ENCODE measurements at regions not wholly inside any gene's neighbourhood (a gene's known extent, or its start where the extent isn't known, plus 50 kb on each side); places are given as distances from the start of the nearest gene placed in this dataset.

DNA sequence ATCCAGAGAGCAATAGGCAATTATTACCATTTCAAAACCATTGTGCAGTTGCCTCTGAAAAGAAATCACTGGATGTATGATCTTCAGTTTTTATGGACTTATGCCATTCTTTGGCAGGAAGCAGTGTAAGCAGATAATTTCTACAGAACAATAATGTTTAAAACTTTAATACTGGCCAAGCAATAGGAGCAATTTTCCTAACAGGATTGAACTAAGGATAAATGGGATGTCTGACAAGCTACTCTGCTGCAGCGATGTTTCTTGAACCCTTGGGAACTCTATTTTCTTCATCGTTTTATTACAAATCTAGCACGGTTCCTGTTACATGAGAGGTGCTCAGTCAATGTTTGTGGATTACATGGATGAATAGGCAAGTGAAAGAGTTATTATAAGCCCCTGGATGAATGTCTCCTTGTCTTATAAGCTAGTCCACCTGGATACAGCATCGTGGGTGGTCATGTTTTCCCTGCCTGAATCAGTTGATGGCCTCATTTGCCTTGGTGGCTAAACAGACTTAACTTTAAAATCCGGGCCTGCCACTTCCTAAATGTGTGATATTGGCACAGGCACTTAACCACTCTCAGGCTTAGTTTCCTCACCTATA, 68.2 kb upstream of the MDM1 start:
- ATAC-seq: no peak
- TF ChIP-seq GLIS3 (CRISPR knock-in tag; IDR thresholded peaks at IDR 0.05) (no peak), ZNF8 (CRISPR knock-in tag; IDR thresholded peaks at IDR 0.05) (no peak), TOX (CRISPR knock-in tag; IDR thresholded peaks at IDR 0.05; ENCODE audit: borderline replicate concordance) (no peak), RARB (CRISPR knock-in tag; IDR thresholded peaks at IDR 0.05) (no peak), TCF4 (CRISPR knock-in tag; IDR thresholded peaks at IDR 0.05; ENCODE audit: borderline replicate concordance) (no peak), ISL1 (CRISPR knock-in tag; IDR thresholded peaks at IDR 0.05) (no peak), OSR1 (CRISPR knock-in tag; IDR thresholded peaks at IDR 0.05) (no peak), ZC3H10 (CRISPR knock-in tag; IDR thresholded peaks at IDR 0.05) (no peak), ARNTL (CRISPR knock-in tag; IDR thresholded peaks at IDR 0.05; ENCODE audit: borderline replicate concordance, low read depth) (no peak), ZNF565 (CRISPR knock-in tag; conservative IDR thresholded peaks at IDR 0.05; ENCODE audit: low read depth) (no peak), PPARA (CRISPR knock-in tag; IDR thresholded peaks at IDR 0.05; ENCODE audit: borderline replicate concordance) (no peak)
- TF ChIP-seq, protein P1, sequence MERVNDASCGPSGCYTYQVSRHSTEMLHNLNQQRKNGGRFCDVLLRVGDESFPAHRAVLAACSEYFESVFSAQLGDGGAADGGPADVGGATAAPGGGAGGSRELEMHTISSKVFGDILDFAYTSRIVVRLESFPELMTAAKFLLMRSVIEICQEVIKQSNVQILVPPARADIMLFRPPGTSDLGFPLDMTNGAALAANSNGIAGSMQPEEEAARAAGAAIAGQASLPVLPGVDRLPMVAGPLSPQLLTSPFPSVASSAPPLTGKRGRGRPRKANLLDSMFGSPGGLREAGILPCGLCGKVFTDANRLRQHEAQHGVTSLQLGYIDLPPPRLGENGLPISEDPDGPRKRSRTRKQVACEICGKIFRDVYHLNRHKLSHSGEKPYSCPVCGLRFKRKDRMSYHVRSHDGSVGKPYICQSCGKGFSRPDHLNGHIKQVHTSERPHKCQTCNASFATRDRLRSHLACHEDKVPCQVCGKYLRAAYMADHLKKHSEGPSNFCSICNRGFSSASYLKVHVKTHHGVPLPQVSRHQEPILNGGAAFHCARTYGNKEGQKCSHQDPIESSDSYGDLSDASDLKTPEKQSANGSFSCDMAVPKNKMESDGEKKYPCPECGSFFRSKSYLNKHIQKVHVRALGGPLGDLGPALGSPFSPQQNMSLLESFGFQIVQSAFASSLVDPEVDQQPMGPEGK (CRISPR knock-in tag; IDR thresholded peaks at IDR 0.05; ENCODE audit: borderline replicate concordance): no peak
- TF ChIP-seq, protein P2, sequence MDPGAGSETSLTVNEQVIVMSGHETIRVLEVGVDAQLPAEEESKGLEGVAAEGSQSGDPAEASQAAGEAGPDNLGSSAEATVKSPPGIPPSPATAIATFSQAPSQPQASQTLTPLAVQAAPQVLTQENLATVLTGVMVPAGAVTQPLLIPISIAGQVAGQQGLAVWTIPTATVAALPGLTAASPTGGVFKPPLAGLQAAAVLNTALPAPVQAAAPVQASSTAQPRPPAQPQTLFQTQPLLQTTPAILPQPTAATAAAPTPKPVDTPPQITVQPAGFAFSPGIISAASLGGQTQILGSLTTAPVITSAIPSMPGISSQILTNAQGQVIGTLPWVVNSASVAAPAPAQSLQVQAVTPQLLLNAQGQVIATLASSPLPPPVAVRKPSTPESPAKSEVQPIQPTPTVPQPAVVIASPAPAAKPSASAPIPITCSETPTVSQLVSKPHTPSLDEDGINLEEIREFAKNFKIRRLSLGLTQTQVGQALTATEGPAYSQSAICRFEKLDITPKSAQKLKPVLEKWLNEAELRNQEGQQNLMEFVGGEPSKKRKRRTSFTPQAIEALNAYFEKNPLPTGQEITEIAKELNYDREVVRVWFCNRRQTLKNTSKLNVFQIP (CRISPR knock-in tag; IDR thresholded peaks at IDR 0.05; ENCODE audit: borderline replicate concordance, low read depth): no peak
- TF ChIP-seq, protein P3, sequence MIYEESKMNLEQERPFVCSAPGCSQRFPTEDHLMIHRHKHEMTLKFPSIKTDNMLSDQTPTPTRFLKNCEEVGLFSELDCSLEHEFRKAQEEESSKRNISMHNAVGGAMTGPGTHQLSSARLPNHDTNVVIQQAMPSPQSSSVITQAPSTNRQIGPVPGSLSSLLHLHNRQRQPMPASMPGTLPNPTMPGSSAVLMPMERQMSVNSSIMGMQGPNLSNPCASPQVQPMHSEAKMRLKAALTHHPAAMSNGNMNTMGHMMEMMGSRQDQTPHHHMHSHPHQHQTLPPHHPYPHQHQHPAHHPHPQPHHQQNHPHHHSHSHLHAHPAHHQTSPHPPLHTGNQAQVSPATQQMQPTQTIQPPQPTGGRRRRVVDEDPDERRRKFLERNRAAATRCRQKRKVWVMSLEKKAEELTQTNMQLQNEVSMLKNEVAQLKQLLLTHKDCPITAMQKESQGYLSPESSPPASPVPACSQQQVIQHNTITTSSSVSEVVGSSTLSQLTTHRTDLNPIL (CRISPR knock-in tag; IDR thresholded peaks at IDR 0.05; ENCODE audit: low read depth): no peak

DNA sequence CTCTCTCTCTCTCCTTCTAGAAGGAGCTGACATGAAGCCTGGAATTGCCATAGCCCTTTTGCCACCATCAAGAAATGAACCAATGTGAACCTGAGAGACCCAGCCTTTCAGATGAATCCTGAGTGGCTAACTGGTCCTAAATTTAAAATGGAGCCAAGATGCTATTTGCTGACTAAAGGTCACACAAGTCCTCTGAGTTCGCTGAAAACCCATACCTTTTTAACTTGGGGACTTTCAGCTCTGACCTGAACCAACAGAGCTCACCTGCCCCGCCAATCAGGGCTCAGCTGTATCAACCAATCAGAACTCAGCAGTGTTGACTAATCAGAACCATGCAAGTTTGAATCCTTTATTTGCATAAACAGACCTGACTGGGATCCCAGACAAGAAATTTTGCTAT, 70.3 kb upstream of the MDM1 start:
- no peak for TF ChIP-seq TCF4 (CRISPR knock-in tag; IDR thresholded peaks at IDR 0.05; ENCODE audit: borderline replicate concordance)
- TF ChIP-seq, protein P4, sequence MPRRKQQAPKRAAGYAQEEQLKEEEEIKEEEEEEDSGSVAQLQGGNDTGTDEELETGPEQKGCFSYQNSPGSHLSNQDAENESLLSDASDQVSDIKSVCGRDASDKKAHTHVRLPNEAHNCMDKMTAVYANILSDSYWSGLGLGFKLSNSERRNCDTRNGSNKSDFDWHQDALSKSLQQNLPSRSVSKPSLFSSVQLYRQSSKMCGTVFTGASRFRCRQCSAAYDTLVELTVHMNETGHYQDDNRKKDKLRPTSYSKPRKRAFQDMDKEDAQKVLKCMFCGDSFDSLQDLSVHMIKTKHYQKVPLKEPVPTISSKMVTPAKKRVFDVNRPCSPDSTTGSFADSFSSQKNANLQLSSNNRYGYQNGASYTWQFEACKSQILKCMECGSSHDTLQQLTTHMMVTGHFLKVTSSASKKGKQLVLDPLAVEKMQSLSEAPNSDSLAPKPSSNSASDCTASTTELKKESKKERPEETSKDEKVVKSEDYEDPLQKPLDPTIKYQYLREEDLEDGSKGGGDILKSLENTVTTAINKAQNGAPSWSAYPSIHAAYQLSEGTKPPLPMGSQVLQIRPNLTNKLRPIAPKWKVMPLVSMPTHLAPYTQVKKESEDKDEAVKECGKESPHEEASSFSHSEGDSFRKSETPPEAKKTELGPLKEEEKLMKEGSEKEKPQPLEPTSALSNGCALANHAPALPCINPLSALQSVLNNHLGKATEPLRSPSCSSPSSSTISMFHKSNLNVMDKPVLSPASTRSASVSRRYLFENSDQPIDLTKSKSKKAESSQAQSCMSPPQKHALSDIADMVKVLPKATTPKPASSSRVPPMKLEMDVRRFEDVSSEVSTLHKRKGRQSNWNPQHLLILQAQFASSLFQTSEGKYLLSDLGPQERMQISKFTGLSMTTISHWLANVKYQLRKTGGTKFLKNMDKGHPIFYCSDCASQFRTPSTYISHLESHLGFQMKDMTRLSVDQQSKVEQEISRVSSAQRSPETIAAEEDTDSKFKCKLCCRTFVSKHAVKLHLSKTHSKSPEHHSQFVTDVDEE (CRISPR knock-in tag; IDR thresholded peaks at IDR 0.05): no peak
- no peak for TF ChIP-seq ZFP30 (CRISPR knock-in tag; IDR thresholded peaks at IDR 0.05)
- no peak for TF ChIP-seq ZFP3 (CRISPR knock-in tag; IDR thresholded peaks at IDR 0.05)
- TF ChIP-seq, protein P3 (CRISPR knock-in tag; IDR thresholded peaks at IDR 0.05; ENCODE audit: low read depth): no peak
- TF ChIP-seq GLIS3 (CRISPR knock-in tag; IDR thresholded peaks at IDR 0.05): no peak
- no peak for TF ChIP-seq TOX (CRISPR knock-in tag; IDR thresholded peaks at IDR 0.05; ENCODE audit: borderline replicate concordance)
- TF ChIP-seq CSDC2 (CRISPR knock-in tag; IDR thresholded peaks at IDR 0.05): no peak
- ATAC-seq: no peak

DNA sequence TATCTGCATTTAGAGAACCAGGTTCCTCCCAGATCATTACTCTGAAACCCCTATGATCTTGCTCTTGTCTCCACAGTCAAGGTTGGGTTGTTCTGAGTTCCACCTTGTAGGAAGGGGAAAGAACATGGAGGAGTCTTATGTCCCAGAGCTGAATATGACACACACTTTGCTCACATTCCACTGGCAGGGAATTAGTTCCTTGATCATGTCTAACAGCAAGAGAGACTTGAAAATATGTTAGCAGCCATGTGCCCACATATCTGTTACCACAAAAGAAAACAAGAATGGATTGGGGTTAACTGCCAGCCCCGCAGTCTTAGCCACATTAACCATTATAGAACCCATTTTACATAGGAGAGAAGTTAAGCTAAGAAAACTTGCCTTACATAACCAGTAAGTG, 71.1 kb upstream of the MDM1 start:
- TF ChIP-seq, protein P5, sequence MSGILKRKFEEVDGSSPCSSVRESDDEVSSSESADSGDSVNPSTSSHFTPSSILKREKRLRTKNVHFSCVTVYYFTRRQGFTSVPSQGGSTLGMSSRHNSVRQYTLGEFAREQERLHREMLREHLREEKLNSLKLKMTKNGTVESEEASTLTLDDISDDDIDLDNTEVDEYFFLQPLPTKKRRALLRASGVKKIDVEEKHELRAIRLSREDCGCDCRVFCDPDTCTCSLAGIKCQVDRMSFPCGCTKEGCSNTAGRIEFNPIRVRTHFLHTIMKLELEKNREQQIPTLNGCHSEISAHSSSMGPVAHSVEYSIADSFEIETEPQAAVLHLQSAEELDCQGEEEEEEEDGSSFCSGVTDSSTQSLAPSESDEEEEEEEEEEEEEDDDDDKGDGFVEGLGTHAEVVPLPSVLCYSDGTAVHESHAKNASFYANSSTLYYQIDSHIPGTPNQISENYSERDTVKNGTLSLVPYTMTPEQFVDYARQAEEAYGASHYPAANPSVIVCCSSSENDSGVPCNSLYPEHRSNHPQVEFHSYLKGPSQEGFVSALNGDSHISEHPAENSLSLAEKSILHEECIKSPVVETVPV (CRISPR knock-in tag; IDR thresholded peaks at IDR 0.05): no peak
- TF ChIP-seq ZNF8 (CRISPR knock-in tag; IDR thresholded peaks at IDR 0.05): no peak
- no peak for TF ChIP-seq ZFP3 (CRISPR knock-in tag; IDR thresholded peaks at IDR 0.05)
- TF ChIP-seq PPARA (CRISPR knock-in tag; IDR thresholded peaks at IDR 0.05; ENCODE audit: borderline replicate concordance): no peak
- TF ChIP-seq SNAI2 (CRISPR knock-in tag; IDR thresholded peaks at IDR 0.05): no peak
- no peak for TF ChIP-seq ZNF565 (CRISPR knock-in tag; conservative IDR thresholded peaks at IDR 0.05; ENCODE audit: low read depth)
- no peak for TF ChIP-seq ZC3H10 (CRISPR knock-in tag; IDR thresholded peaks at IDR 0.05)
- no peak for TF ChIP-seq BACH2 (CRISPR knock-in tag; IDR thresholded peaks at IDR 0.05; ENCODE audit: borderline replicate concordance)
- no peak for TF ChIP-seq ISL1 (CRISPR knock-in tag; IDR thresholded peaks at IDR 0.05)
- TF ChIP-seq TOX (CRISPR knock-in tag; IDR thresholded peaks at IDR 0.05; ENCODE audit: borderline replicate concordance): no peak
- no peak for TF ChIP-seq ESRRG (CRISPR knock-in tag; IDR thresholded peaks at IDR 0.05)
- TF ChIP-seq TCF4 (CRISPR knock-in tag; IDR thresholded peaks at IDR 0.05; ENCODE audit: borderline replicate concordance): no peak
- TF ChIP-seq, protein P1 (CRISPR knock-in tag; IDR thresholded peaks at IDR 0.05; ENCODE audit: borderline replicate concordance): no peak
- ATAC-seq: no peak
